Neural cell (in vitro differentiated cells): ENCODE measurements at regions not wholly inside any gene's neighbourhood (a gene's known extent, or its start where the extent isn't known, plus 50 kb on each side); places are given as distances from the start of the nearest gene placed in this dataset.

Source experiments
- H2AFZ ChIP-seq: fragments of 200-600, 300-800 bp; sonication (generic), shearing (Covaris generic); 2 replicates; pipeline ENCODE4 v1.6.0; 2014; ENCODE audit warnings: low read depth, mild to moderate bottlenecking, antibody characterized with exemption, low read length, moderate library complexity
- H3F3A ChIP-seq: fragments of 200-600 bp; shearing (Covaris generic); 2 replicates; pipeline ENCODE4 v1.6.1; 2016; ENCODE audit warnings: mild to moderate bottlenecking, moderate library complexity, mixed read lengths, antibody characterized with exemption, low read length; ENCODE audit not compliant: insufficient read depth, poor library complexity, severe bottlenecking
- H3K27ac ChIP-seq: fragments of 200-600, 300-800 bp; sonication (generic), shearing (Covaris generic); 2 replicates; pipeline ENCODE4 v1.5.1; 2014; ENCODE audit warnings: mild to moderate bottlenecking, low read length, moderate library complexity
- H3K27me3 ChIP-seq: fragments of 300-800, 200-600 bp; sonication (generic), shearing (Covaris generic); 2 replicates; pipeline ENCODE4 v1.6.0; 2014; ENCODE audit warnings: mild to moderate bottlenecking, low read depth, low read length, moderate library complexity; ENCODE audit not compliant: insufficient read depth
- H3K36me3 ChIP-seq: fragments of 300-800, 200-600 bp; sonication (generic), shearing (Covaris generic); 2 replicates; pipeline ENCODE4 v1.5.1; 2014; ENCODE audit warnings: mild to moderate bottlenecking, antibody characterized with exemption, low read length, moderate library complexity; ENCODE audit not compliant: insufficient read depth
- H3K4me2 ChIP-seq: fragments of 300-800, 200-600 bp; sonication (generic), shearing (Covaris generic); 2 replicates; pipeline ENCODE4 v1.6.0; 2014; ENCODE audit warnings: mild to moderate bottlenecking, low read length
- H3K4me3 ChIP-seq: fragments of 300-800, 200-600 bp; sonication (generic), shearing (Covaris generic); 2 replicates; pipeline ENCODE4 v1.5.1; 2014; ENCODE audit warnings: mild to moderate bottlenecking, low read length, moderate library complexity
- H3K79me2 ChIP-seq: fragments of 200-600 bp; shearing (Covaris generic); replicated peaks from 2 replicates; pipeline ENCODE4 v1.6.0; 2014; ENCODE audit warnings: mild to moderate bottlenecking, low read length, moderate library complexity; ENCODE audit not compliant: insufficient read depth
- H3K9ac ChIP-seq: fragments of 300-800, 200-600 bp; sonication (generic), shearing (Covaris generic); 2 replicates; pipeline ENCODE4 v1.6.1; 2016; ENCODE audit warnings: mild to moderate bottlenecking, low read length, mixed read lengths
- H3K9me2 ChIP-seq: fragments of 200-600 bp; shearing (Covaris generic); 2 replicates; pipeline ENCODE4 v1.6.1; 2016; ENCODE audit warnings: mild to moderate bottlenecking, low read length, mixed read lengths; ENCODE audit not compliant: insufficient read depth
- H3K9me3 ChIP-seq: fragments of 200-600, 300-800 bp; sonication (generic), shearing (Covaris generic); 2 replicates; pipeline ENCODE4 v1.6.1; 2016; ENCODE audit warnings: mild to moderate bottlenecking, mixed run types, low read length, moderate library complexity, mixed read lengths
- H4K20me1 ChIP-seq: fragments of 200-600 bp; shearing (Covaris generic); 2 replicates; pipeline ENCODE4 v1.6.1; 2016; ENCODE audit warnings: mild to moderate bottlenecking, mixed run types; ENCODE audit not compliant: insufficient read depth
- CTCF ChIP-seq: fragments of 450-650 bp; IDR thresholded peaks from 2 replicates; pipeline ENCODE4 v1.5.1; 2014; ENCODE audit warnings: antibody characterized with exemption, mild to moderate bottlenecking, moderate library complexity; ENCODE audit not compliant: poor library complexity, severe bottlenecking
- EP300 ChIP-seq: fragments of 450-650 bp; conservative IDR thresholded peaks from 2 replicates; pipeline ENCODE4 v1.6.1; 2014; ENCODE audit warnings: antibody characterized with exemption, mild to moderate bottlenecking, moderate library complexity; ENCODE audit not compliant: poor library complexity, severe bottlenecking
- EZH2 ChIP-seq: fragments of 200-600, 300-800 bp; shearing (Covaris generic), sonication (generic); IDR thresholded peaks from 2 replicates; pipeline ENCODE4 v1.6.1; 2014; ENCODE audit warnings: antibody characterized with exemption, low read length, borderline replicate concordance, mild to moderate bottlenecking; ENCODE audit not compliant: insufficient read depth, poor library complexity, severe bottlenecking
- MXI1 ChIP-seq: fragments of 450-650 bp; conservative IDR thresholded peaks from 2 replicates; pipeline ENCODE4 v1.6.1; 2014; ENCODE audit warnings: antibody characterized with exemption, mild to moderate bottlenecking; ENCODE audit not compliant: poor library complexity, severe bottlenecking
- POLR2AphosphoS5 ChIP-seq: IDR thresholded peaks from 2 replicates; pipeline ENCODE4 v1.6.1; 2012
- RAD21 ChIP-seq: fragments of 450-650 bp; conservative IDR thresholded peaks from 2 replicates; pipeline ENCODE4 v1.6.1; 2014; ENCODE audit warnings: antibody characterized with exemption, mild to moderate bottlenecking, moderate library complexity
- REST ChIP-seq: IDR thresholded peaks from 2 replicates; pipeline ENCODE4 v1.6.1; 2012; ENCODE audit warnings: borderline replicate concordance
- SMC3 ChIP-seq: fragments of 450-650 bp; conservative IDR thresholded peaks from 2 replicates; pipeline ENCODE4 v1.6.1; 2014; ENCODE audit warnings: antibody characterized with exemption, mild to moderate bottlenecking, moderate library complexity; ENCODE audit not compliant: poor library complexity
- TAF1 ChIP-seq: IDR thresholded peaks from 2 replicates; pipeline ENCODE4 v1.6.1; 2012; ENCODE audit warnings: low read depth

- TF ChIP-seq POLR2AphosphoS5 = no peak
- no peak for TF ChIP-seq TAF1
- no peak for TF ChIP-seq EP300
- no peak for TF ChIP-seq MXI1
- no peak for TF ChIP-seq REST
- TF ChIP-seq SMC3 = no peak
- no peak for TF ChIP-seq RAD21
- no peak for TF ChIP-seq CTCF
- no peak for TF ChIP-seq EZH2
- H3K9ac ChIP-seq = no peak overlapping the region
- no peak overlapping the region for H3K4me3 ChIP-seq
- H3K4me2 ChIP-seq = no peak overlapping the region
- no peak overlapping the region for H3K27ac ChIP-seq
- H3K27me3 ChIP-seq = no peaks in the 10 kb centered on the region
- no peaks in the 10 kb centered on the region for H4K20me1 ChIP-seq
- no peaks in the 10 kb centered on the region for H3K9me2 ChIP-seq
- H3F3A ChIP-seq = no peaks in the 10 kb centered on the region
- H2AFZ ChIP-seq = no peak overlapping the region
- H3K36me3 ChIP-seq = no peaks in the 10 kb centered on the region
- H3K79me2 ChIP-seq = no peaks in the 10 kb centered on the region
- H3K9me3 ChIP-seq = no peaks in the 10 kb centered on the region
These were observed 764.7 kb upstream of the SLITRK1 start for GRCh38 chr13:84646957-84647356.

- Histone ChIP-seq H3K27me3 (no peaks in the 10 kb centered on the region), H3K9ac (no peak overlapping the region), H3K79me2 (no peaks in the 10 kb centered on the region), H3K36me3 (no peaks in the 10 kb centered on the region), H3K9me3 (no peaks in the 10 kb centered on the region), H4K20me1 (no peaks in the 10 kb centered on the region), H3F3A (no peaks in the 10 kb centered on the region), H3K4me2 (no peak overlapping the region), H3K4me3 (no peak overlapping the region), H2AFZ (no peak overlapping the region), H3K9me2 (no peaks in the 10 kb centered on the region), H3K27ac (no peak overlapping the region)
- TF ChIP-seq SMC3 (no peak), RAD21 (no peak), REST (no peak), EZH2 (no peak), CTCF (no peak), TAF1 (no peak), POLR2AphosphoS5 (no peak), EP300 (no peak), MXI1 (no peak)
These were observed 763.1 kb upstream of the SLITRK1 start for GRCh38 chr13:84645196-84646012.
